ENCODE measurements at regions not wholly inside any gene's neighbourhood (a gene's known extent, or its start where the extent isn't known, plus 50 kb on each side); places are given as distances from the start of the nearest gene placed in this dataset.

DNA sequence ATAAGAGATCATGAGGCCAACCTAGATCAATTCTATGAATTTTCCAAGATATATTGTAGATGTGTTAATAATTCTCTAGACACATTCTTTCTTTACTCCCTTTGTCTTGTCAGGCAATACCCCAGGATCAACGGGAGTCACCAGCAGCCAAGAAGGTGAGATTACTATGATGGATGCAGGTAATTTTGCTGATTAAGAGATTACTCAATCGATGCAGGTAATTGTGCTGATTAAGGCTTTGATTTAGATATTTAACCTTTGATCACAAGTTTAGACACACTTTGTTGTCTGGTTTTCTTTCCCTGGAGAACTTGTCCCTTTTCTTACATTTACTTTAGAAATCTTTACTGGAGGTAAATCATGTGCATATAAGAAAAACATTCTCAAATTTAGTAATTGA lies 134.3 kb upstream of the CNTN1 start:
- DNase-seq (ENCODE audit: low spot score) = no peak

DNA sequence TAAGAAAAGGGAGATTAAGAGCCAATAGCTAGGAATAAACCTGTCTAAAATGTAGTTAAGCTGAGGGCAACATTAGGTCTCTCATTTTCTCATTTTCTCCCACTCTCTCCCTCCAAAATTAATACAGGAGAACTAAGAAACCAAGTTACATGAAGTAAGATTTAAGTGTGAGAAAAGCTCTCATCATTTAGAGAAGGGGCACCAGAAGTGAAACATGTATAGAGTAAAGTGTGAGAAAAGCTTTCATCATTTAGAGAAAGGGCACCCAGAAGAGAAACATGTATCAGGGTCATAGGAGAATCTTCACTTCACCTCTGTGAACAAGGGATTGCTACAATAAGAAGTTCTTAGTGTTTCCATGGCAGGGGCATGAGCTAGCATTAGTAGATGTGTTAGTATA lies 132.4 kb upstream of the CNTN1 start:
- no peak for DNase-seq (ENCODE audit: low spot score)

DNA sequence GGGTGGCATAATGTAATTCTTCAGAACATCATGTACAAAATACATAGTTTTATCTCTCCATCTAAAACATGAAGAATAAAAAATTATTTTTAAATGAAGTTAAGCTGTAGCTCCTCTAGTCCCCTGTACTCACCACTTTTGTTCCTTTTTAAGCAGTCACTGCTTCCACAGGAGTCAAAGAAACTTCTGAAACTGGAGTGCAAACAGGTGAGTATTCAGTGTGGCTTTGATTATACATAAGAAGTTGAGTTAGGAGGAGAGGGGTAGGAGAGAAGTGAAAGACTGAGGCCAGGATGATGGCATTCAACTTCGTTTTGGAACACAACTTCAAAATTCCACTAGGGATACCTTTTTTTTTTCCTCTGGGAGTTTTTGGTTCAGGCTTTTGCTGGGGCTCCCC lies 131.4 kb upstream of the CNTN1 start:
- DNase-seq (ENCODE audit: low spot score) = no peak

DNA sequence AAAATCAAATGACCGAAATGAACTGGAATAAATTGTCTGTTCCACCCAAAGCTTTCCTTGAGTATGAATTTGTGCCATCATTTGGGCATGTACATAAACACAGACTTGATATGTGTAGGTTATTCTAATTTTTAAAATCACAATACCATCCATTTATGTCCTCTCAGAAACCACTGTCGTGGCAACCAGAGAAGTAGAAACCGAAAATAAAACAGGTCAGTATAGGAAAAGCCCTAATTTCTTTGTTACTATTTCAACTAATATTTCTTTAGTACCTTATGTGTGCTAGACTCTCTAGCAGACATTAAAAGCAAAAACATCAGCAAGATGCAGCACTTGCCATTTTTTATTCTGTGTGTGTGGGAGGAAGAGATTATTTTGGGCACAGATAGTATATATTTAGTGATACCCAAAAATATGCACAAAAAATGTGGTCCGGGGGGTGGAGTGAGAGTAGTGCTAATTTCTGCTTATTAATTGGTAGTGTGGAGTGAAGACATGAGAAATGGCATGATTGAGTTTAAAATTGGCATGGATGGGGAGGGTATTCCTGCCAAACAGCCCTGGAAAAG lies 130.8 kb upstream of the CNTN1 start:
- no peak for DNase-seq (ENCODE audit: low spot score)

DNA sequence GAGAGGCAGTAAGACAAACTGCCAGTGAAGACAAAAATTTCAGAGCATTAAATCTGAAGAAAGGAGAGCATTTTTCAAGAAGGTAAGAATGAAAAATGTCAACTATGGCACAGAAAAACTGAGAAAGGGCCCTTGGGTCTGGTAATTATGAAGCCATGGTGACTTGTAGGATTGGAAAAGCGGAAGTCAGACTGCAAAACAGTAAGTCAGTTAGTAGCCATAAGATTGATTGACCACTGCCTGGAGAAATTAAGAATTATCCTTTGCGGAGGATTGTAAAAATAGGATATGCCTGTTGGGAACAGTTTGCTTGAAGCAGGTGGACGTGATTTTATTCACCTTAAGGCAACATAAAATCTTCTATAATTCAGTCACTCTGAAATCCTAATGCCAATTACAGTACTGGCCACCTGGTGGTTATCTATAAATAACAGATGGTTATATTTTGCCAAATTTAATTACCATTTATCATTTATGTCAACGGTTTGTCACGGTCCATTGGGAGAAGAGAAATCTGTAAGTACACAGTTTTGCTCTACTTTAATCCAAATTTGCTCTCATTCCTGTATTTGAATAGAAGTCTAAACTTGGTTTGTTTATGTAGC lies 127.1 kb upstream of the CNTN1 start:
- DNase-seq (ENCODE audit: low spot score) = no peak

DNA sequence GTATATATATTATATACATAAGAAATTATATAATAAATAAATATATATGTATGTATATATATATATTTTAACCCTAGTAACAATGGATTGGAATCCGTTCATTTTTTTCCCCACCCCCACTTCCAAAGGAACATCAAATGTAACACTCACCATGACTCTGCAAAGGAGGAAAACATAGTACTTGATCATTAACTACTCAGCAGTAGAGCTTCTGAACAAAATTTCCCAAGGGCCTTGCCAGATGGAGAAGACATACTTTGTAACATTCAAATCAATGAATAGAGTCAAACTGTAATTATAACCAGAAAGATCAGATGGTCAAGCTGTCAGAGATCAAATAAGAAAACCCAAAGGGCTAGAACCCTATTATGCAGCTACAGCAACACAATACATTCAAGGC lies 126.0 kb upstream of the CNTN1 start:
- DNase-seq (ENCODE audit: low spot score) = no peak

DNA sequence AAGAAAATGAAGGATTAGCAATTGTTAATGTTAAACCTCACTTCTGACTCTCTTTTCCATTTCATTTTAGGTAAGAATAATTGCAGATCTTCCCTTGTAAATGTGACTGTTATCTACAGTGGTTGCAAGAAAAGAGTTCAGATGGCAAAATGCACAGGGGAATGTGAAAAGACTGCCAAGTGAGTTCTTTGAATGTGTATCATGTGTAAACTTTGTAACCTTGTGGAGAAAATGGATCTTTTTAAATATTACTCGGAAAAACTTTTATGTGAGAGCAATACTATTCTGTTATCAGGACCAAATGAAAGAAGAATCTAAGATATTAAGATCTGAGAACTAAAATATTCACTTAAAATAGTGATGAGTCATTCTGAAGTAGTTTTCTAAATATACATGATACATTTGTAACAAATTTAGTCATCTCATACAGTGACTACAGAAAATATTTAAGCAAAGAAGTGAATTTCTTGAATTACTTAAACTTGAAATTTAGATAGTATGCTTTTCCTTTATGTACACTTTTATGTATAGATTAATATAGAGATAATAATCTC lies 122.5 kb upstream of the CNTN1 start:
- DNase-seq (ENCODE audit: low spot score) = no peak

DNA sequence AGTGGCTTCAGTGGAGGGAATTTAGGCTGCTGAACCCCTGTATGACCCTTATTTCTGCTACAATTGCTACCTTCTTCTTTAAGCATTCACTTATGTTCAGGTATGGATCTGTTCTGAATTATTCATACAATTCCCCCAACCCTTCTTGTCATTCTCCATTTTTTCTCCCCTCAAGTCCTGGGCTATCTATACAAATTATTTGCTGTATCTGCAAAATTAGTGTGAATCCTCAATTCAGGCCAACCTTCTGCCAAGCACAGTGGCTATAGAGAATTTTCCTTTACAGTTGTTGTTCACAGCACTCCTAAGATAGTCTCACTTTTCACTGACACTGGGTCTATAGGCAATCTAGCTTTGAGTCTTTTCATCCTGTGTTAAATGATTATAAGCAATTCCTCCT lies 119.2 kb upstream of the CNTN1 start:
- DNase-seq (ENCODE audit: low spot score) = no peak

DNA sequence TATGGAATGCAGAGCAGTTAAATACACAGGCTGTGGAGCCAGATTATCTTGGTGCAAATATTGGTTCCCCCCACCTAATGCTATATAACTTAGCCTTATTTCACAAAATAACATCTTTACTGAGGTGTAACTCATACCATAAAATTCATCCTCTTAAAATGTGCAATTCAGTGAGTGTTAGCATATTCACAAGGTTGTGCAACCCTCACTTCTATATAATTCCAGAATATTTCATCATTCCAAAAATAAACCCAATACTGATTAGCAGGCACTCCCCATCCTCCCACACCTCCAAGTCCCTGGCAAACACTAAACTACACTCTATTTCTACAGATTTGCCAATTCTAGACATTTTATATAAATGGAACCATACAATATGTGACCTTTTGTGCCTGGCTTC lies 116.3 kb upstream of the CNTN1 start:
- DNase-seq (ENCODE audit: low spot score) = no peak

DNA sequence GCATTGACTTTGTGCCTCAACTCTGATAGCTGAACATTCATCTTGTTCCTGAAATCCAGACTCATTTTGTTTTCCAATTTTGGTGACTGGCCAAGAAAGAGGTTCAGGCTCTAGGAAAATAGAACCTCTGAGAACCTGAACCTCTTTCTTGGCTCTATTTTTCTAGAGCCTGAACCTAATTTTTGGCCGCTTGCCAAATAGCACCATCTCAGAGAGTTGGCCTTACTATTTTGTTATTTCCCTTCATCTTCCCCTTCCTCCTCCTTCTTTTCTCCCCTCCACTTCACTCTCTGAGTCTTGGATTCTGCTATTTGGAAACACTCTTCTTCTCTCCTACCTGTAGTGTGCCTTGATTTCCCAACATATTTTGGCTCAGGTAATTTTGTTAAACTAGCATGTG lies 114.4 kb upstream of the CNTN1 start:
- no peak for DNase-seq (ENCODE audit: low spot score)

DNA sequence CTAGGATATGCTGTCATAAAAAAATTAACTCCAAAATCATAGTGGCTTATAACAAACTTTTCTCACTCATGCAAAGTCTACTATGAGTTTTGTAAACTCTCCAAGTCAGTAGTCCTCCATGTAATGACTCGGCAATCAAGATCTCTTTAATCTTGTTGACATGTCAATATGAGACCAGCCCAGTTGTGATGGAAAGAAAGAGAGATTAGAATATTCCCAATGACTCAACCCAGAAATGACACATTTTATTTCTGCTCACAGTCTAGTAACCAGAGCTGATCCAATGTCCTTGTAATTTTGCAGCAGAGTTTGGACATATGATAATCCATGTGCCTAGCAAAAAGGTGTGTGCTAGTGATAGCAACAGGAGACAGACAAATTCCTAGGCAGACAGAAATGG lies 112.6 kb upstream of the CNTN1 start:
- DNase-seq (ENCODE audit: low spot score) = no peak

DNA sequence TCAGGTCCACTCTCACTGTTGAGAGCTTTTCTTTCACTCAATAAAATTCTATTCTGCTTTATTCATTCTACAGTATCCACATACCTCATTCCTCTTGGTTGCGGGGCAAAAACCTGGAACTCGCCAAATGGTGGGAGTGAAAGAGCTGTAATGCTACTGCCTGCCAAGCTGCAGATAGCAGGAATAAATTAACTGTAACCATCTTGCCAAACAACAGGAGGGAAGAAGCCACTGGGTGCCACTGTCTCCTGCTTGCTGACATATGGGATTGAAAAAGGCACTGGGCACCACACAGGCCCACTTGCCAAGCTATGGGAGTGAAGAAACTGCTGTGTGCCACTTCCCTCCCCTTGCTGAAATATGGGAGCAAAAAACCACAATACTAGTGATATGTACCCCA lies 111.9 kb upstream of the CNTN1 start:
- DNase-seq (ENCODE audit: low spot score) = no peak

DNA sequence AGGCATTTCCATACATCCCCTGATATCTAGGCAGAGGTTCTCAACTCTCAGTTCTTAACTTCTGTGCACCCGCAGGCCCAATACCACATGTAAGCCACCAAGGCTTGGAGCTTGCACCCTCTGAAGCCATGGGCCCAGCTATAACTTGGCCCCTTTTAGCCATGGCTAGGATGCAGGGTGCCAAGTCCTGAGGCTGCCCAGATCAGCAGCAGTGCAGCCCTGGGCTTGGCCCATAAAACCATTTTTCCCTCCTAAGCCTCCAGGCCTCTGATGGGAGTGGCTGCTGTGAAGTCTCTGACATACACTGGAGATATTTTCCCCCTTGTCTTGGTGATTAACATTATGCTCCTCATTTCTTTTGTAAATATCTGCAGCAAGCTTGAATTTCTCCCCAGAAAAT lies 110.3 kb upstream of the CNTN1 start:
- no peak for DNase-seq (ENCODE audit: low spot score)

DNA sequence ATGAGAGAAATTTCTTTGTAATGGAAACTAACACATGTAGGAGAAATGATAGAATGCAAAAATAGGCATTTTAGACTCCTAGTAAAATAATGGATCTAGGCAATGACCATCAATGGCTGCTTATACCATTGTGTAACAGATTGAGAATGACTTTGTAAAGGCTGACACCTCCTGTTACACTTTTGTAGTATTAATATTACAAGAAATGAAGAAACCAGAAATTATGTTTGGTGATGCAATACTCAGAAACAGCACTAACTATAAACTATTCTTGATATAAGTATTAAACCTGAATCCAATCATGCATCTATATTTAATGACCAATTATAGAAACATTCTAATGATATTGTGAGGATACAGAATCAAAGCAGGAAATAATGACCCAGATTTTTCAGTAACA lies 108.5 kb upstream of the CNTN1 start:
- DNase-seq (ENCODE audit: low spot score) = no peak

DNA sequence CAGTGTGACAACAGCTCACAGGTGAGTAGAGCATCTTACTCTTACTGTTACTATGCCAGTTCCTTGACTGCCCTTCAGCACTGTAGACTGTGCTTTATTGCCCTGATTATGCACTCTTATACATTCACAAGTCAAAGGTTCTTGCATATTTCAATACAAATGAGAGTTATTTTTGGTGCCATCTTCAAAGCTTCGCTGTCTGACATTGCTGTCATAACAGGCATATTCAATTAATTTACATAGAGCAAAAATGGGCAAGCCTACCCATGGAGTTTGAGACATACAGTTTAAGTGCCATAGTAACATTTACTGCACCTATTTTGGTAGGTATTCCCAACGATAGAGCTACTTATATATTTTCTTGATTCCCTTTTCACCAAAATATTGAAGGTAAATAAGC lies 107.5 kb upstream of the CNTN1 start:
- no peak for DNase-seq (ENCODE audit: low spot score)

DNA sequence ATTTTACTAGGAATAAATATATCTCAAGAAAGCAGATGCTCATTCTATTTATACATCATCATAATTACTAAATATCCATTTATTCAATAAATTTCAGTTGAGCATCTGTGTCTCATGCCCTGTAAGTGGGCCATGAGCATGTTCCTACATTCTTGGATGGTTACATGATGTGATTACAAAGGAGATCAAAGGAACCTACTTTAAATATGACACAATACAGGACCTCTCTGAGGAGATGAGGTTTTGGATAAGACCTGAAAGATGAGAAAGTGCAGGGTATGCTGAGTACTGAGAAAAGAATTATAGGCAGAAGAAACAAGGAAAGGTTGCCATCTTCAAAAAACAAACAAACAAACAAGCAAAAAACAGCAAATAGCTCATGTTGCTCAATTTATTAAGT lies 105.4 kb upstream of the CNTN1 start:
- DNase-seq (ENCODE audit: low spot score) = no peak

DNA sequence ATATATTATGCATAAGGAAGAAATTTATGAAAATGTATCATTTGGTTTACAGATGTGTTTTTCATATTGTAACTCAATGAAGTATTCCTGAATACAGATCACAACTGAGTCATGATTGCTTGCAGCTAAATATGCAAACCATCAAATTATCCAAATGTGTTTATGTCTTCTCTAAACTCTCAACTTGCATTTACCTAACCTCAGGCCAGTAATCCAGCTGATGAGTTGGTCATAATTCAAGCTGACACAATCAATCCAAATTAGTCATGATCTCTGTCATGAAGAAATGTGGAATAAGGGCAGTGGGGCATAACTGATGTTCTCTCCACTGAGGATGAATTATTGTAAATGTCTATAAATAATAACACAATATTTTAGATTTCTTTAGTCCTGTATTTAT lies 104.8 kb upstream of the CNTN1 start:
- no peak for DNase-seq (ENCODE audit: low spot score)

DNA sequence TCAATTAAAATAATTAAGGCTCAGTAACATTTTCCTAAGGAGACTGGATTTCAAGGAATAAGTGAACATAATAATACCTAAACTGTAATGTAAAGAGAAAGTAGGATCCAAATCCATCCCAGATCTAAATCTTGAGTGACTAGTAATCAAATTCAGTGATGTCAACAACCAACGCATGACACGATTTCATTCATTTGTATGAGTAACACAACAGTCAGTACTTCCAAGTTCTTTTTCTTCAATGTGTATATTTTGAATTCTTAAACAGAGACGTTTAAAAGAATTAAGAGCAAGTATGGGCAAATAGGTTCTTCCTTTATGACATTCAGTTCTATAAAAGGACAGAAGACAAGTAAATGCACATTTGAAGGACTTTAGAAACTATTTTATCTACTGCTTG lies 104.3 kb upstream of the CNTN1 start:
- DNase-seq (ENCODE audit: low spot score) = no peak

DNA sequence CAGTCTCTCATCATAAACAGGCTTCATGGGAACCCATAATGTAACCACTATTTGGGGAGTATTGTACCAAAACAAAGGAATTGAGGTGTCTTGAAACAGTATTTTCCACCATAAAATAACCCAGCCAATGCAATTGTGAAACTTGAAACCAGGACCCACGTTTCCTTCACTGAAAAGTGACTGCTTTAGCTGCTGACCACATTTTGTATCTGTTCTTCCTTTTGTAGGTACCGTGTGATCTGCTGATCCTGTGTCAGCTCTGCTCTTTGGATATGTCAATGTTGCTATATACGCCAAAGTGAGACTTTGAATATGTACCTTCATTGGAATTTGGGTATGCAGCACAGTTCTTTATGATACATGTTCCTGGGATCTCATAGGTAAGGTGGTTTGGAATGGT lies 95.1 kb upstream of the CNTN1 start:
- no peak for DNase-seq (ENCODE audit: low spot score)

DNA sequence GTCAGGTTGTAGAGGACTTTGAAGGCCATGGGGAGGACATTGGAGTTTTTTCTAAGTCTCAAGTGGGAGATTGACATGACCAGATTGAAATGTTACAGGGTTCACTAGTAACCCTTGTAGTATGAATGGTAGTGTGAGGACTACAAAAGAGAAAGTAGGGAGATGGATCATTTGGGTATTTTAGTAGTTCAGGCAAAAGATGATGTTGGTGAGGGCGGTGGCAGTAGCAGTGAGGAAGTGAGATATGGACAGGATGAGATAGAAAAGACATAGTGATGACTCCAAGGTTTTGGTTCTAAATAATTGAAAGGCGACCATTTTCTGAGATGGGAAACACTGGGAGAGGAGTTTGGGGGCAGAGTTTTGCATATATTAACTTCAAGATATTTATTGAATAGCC lies 94.2 kb upstream of the CNTN1 start:
- no peak for DNase-seq (ENCODE audit: low spot score)

DNA sequence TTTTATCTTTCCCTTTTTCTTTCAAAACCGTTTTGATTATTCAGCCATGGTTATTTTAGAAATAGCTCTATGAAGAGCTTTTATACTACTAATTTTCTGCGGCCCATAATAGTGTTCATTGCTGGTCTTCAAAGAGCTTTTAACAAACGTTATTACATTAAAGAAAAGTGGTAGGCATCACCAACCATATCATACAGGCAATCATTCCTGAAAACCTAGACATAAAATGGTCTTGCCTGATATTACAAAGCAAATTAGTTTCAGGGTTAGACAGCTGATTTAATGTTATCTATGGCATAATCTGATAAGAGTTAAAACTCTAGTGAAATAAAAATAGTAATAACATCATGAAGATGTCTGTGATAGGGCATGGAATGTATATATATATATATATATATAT lies 89.7 kb upstream of the CNTN1 start:
- no peak for DNase-seq (ENCODE audit: low spot score)

DNA sequence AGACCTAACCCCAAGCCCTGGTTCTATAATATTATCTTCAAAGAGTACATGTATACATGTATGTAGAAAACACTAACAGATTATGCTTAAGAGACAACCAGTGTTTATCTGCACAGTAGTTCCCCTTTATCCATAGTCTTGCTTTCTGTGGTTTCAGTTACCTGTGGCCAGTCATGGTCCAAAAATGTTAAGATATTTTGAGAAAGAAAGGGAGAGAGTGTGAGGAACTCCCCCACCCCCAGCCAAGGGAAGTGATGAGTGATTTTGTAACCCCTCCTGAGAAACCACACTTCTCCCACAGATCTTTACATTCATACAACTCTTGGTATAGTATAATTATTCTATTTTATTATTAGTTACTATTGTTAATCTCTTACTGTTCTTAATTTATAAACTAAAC lies 77.3 kb upstream of the CNTN1 start:
- no peak for DNase-seq (ENCODE audit: low spot score)

DNA sequence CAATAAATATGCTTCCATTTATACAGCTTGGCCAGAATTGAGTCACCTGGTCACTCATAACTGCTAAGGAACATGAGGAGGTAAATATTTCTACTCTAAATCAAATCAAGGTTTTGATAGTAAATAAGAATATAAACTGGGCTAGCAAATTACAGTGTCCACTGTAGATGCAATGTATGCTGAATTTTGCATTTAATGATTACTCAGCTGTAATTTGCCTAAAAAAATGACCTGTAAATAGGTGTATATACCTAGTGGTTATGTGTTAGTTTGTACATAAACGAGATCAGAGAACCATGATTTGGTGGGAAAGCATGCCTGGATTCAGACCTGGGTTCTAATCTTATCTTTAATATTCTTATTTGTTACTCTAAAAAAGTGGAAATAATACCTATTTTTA lies 76.6 kb upstream of the CNTN1 start:
- no peak for DNase-seq (ENCODE audit: low spot score)

DNA sequence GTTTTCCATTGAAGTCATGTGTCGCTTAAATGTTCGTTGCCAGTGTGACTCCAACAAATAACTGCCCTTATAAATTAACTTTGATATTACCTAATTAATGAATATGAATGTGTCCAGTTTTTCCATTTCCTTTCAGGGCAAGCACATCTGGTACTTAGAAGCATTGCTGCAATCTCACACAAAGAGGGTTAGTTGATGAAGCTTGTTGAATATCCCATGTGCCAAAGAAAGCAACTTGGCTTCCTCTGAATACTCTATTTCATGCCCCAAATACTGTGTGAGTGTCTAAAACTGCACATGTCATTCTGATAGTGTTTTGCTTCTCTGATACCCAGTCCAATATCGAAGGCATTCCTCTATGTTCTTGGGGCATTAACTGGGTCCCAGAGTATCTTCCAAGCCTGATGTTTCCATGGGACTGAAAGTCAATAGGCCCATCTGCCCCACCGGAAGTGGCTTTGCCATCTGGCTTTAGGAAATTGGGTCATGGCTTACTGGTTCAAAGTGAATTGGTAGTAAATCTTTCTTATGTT lies 75.8 kb upstream of the CNTN1 start:
- DNase-seq (ENCODE audit: low spot score) = no peak
